NK-92 treated with Interleukin-12 subunit alpha and Interleukin-12 subunit beta, amount 100 ng/mL, for 24 hours (cell line): ENCODE measurements at regions not wholly inside any gene's neighbourhood (a gene's known extent, or its start where the extent isn't known, plus 50 kb on each side); places are given as distances from the start of the nearest gene placed in this dataset.

Experiments
- DNase-seq: peaks from one replicate; lab custom pipeline; 2025; lab: John Stamatoyannopoulos, UW

DNA sequence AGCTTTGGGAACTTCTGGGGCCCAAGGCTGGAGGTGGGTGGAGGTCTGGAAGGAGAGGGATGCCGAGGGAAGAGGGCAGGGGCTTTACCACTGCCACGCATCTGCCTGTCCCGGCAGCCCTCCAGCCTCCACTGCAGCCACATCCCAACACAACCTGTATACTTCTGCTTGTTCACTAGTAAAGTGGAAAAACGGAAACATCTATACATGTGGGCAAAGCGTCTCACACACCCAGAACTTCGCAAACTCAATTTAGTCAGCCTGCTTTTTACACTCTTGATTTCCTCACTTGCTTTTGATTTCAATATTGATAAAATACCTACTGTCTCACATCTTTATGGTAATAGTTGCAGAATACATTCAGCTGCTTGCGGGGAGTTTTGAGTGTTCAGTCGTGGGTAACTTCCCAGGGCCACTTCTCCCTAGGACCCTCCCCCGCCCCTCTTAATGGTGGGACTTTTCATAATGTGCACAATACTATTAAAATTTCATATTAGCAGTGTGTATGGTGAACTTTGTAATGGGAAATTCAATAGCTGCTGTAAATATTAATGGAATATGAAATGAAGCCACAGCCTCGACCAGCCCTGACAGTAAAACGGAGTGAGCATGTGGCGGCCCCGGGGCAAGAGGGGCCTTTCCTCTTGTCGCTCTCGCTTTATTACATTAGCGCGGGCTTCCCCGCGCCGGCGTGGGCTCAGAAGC lies 85.2 kb downstream of the NR2F2 start:
- DNase-seq, result no peak

DNA sequence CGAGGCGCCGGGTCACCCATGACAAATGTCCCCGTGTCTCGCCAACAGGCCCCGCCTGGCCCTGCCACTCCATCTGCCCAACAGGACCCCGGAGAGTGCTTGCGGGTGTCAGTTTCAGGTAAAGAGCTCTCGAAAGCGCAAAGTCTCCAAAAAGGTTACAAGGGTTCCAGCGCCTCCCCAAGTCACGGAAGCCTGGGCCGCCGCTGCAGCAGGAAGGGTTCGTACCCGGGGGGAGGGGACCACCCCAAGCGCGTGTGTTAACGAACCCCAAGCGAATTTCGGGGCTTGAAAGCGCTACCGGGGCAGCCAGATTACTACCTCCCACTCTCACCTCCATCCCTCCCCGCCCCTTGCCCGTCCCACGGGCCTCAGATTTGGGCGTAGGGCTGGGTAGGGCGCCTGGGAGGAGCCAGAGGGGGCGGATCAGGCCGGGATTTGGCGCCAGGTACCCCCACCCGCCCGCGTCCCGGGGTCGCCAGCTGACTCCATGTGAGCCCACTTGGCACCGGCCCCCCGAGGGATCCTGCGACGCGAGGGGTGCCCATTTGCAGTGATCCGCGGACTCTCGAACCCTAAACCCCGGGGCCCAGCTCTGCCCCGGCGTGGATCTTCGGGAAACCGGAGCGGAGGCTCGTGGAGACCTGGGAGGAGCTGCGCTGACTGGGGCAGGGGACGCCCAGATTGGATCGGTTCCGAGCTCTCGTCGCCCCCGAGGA lies 85.9 kb downstream of the NR2F2 start:
- no peak for DNase-seq

GRCh38 chr15:96416934-96417759 lies 86.6 kb downstream of the NR2F2 start:
- DNase-seq, result no peak

DNA sequence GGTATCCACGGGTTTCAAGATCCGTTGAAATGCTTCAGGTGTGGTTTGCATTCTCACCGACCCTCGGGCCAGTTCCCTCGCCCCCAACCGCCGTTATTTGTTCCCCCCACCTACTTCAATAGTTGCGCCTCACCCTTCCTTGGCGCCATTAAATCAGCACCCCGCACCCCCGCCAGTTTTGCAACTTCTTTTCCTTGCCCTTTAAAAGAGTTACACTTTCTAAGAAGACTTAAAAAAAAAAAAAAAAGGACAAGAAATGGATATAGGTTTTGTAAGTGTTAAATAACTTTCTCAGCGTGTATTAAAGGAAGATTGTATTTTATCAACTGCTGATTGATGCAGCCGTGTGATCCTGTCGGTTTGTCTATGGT lies 87.2 kb downstream of the NR2F2 start:
- DNase-seq, result no peak

GRCh38 chr15:96418146-96418545 lies 87.6 kb downstream of the NR2F2 start:
- no peak for DNase-seq

DNA sequence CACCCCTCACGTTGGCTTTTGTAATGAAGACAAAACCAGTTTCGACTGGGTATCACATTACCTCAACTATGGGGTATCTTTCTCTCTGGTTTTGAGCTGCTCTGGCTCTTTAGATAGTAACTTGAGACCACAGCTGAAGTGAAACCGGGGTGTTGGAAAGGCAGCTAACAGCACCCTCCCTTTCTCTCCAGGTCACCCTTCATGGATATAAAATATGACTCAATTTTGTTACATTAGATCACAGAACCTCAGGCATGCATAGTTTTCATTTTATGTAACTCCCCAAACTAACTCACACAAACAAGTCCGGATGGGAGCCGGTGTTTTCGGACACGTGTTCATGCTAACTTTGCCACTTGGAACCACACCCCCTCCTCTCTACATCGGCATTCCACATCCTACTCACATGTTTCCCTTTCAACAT lies 90.7 kb downstream of the NR2F2 start:
- no peak for DNase-seq

GRCh38 chr15:96422125-96422524 lies 91.6 kb downstream of the NR2F2 start:
- no peak for DNase-seq

GRCh38 chr15:96424674-96425073 lies 94.2 kb downstream of the NR2F2 start:
- DNase-seq, result no peak

DNA sequence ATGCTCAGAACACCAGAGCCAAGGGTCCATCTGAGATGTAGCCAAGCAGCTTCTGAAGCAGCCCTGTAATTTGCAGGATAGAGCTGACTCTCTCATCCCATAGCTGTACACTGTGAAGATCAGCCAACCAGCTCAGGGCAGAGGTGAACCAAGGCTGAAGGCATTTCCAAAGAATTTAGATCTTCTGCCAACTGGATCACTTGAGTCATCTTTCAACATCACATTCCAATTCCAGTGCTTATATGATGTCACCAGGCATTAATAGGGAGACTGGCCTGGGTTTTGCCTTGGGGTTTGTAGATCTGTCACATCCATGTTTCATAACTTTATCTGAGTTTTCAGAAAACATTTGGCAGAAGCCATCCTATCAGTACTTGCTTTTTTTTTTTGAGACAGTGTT lies 98.2 kb downstream of the NR2F2 start:
- no peak for DNase-seq

GRCh38 chr15:96431786-96432185 lies 101.3 kb downstream of the NR2F2 start:
- no peak for DNase-seq

GRCh38 chr15:96435022-96435421 lies 104.5 kb downstream of the NR2F2 start:
- no peak for DNase-seq

DNA sequence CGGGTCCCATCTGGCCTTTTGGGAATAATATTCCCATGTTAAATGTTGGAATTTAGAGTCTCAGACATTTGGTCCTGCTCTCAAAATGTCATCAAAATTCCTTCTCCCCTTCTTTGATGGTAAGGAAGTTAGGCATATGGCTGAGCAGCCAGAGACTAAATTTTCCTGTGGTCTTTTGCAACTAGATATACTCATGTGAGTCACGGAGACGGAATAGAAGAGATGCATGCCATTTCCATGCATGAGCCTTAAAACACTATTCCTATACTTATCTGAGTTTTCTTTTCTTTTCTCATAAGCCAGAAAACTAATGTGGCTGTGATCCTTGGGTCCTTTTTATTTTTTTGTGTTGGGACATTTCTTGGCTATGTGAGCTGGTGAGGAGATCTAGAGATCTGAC lies 105.3 kb downstream of the NR2F2 start:
- DNase-seq, result no peak

GRCh38 chr15:96440978-96441377 lies 110.5 kb downstream of the NR2F2 start:
- no peak for DNase-seq

DNA sequence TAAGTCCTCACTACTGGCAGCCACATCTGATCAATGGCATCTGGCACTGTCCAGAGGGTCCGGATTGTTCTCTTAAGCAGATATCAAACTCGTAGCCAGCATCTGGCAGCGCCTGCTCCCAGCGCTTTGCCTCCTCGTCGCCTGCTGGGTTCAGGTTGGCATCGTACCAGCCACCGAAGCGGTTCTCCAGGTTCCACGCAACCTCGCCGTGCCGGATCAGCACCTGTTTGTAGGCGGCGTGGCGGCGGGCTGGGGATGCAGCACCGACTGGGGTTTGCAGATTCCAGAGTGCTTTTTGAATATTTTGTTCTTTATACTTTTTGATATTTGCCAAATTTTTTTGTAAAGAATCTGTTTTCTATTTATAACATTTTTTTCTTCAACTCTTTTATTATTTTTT lies 111.6 kb downstream of the NR2F2 start:
- DNase-seq, result no peak

GRCh38 chr15:96444865-96445264 lies 114.4 kb downstream of the NR2F2 start:
- no peak for DNase-seq

DNA sequence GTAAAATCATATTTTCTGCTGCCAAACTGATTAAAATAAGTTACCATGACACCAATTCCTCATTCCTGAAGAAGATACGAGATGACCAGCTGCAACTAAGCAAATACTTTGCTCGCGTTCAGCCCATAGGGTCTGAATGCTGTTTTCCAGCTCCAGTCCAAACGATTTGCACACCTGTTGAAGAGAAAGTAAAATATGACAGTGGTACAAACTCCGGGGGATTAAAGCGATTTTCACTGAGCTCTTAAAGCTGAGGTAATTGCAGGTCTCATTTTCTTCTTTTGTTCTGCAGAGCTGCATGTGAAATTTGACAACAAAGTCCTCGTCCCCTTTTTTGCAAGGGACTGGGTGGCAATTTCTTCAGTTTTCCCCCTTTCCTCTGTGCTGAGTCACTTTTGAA lies 118.4 kb downstream of the NR2F2 start:
- no peak for DNase-seq

- DNase-seq, result no peak
Measured at GRCh38 chr15:96457841-96458240, 127.3 kb downstream of the NR2F2 start.

DNA sequence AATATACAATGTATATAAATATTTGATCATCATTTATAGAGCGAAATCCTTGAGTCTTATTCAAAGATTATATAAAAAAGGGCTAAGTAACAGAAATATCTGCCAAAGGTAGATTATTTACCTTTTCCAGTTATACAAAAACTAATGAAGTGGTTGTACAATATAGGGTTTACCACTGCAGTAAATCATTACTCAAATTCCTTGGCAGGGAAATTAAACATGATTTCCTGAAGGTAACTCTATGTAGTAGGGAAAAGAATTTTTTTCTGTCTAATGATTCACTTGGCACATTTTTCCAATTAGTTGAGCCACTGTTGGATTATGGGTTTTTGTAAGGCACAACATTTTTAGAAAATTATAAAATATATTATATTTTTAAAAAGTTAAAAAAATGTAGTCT lies 129.6 kb downstream of the NR2F2 start:
- DNase-seq, result no peak

- DNase-seq, result no peak
Measured at GRCh38 chr15:96462768-96463750, 132.6 kb downstream of the NR2F2 start.

DNA sequence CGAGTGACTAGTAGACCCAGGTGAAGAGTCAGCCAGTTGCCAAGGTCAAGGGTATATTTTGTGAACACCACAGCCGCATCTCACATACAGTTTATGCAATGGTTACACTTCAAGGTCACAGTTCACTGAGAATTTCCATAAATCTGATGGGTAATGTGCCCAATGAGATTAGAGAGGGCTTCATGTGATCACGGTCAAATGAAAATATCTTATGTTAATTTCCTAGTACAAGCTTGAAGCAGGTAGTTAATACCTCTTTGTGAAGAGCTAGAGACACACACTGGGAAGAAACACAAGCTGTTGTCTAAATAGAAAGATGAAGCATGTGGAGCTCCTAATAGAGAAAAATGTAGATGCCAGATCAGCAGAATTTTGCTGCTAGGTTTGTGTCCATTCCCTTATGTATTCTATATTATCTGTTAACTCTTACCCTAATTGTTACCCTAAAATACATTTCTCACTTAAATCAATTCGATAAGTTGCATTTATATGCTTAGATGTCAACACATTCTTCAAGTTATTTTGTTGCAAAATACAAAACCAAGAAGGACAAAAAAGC lies 136.0 kb downstream of the NR2F2 start:
- no peak for DNase-seq

- no peak for DNase-seq
Measured at GRCh38 chr15:96468036-96468435, 137.5 kb downstream of the NR2F2 start.
